ENCODE measurements at regions not wholly inside any gene's neighbourhood (a gene's known extent, or its start where the extent isn't known, plus 50 kb on each side); places are given as distances from the start of the nearest gene placed in this dataset.

DNA sequence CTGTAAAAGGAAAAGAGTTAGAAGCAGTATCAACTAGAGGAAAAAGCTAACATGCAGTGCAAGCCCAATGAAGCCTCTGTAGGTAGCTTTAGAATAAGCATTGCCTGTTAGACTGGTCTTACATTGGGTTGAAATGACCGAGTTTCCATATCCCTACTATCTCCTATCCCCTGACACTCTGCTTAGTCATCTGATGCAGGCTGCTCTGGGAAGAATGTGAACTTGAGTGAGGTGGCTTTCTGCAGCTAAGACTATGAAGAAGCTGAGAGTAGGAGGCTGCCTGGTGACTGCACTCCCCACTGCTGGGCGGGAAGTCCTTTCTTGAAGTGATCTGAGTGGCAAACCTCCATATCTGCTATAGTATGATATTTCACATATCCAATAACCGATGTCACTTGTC, 64.7 kb downstream of the OXSM start:
- no peak for TF ChIP-seq CTCF (IDR thresholded peaks at IDR 0.05; ENCODE audit: borderline replicate concordance)
- Histone ChIP-seq H3K4me3 (no peak overlapping the region), H3K27ac (replicated peaks) (no peak overlapping the region), H3K36me3 (no peaks in the 10 kb centered on the region), H3K9me3 (replicated peaks) (no peaks in the 10 kb centered on the region), H3K4me1 (no peaks in the 10 kb centered on the region), H3K27me3 (ENCODE audit: low read depth) (peaks cover 3% of the 10 kb centered on the region)
- no peak for DNase-seq
- intact Hi-C loops (cut with micrococcal nuclease) = no loop called here

- no peak for DNase-seq
- Histone ChIP-seq H3K27ac (replicated peaks) (no peak overlapping the region), H3K9me3 (replicated peaks) (peaks cover 3% of the 10 kb centered on the region), H3K4me1 (no peaks in the 10 kb centered on the region), H3K4me3 (no peak overlapping the region), H3K36me3 (no peaks in the 10 kb centered on the region), H3K27me3 (ENCODE audit: low read depth) (peaks cover 3% of the 10 kb centered on the region)
- TF ChIP-seq CTCF (IDR thresholded peaks at IDR 0.05; ENCODE audit: borderline replicate concordance) = no peak
- intact Hi-C loops (cut with micrococcal nuclease) = no loop called here
Observed at GRCh38 chr3:25855266-25855784, 65.4 kb downstream of the OXSM start.

GRCh38 chr3:25856902-25857518, 67.1 kb downstream of the OXSM start:
- peaks cover 7% of the 10 kb centered on the region for H3K9me3 ChIP-seq (replicated peaks)
- H3K27me3 ChIP-seq (ENCODE audit: low read depth) = no peaks in the 10 kb centered on the region
- H3K36me3 ChIP-seq = no peaks in the 10 kb centered on the region
- intact Hi-C loops (cut with micrococcal nuclease) = no loop called here
- no peaks in the 10 kb centered on the region for H3K4me1 ChIP-seq
- no peak overlapping the region for H3K27ac ChIP-seq (replicated peaks)
- no peak overlapping the region for H3K4me3 ChIP-seq
- TF ChIP-seq CTCF (IDR thresholded peaks at IDR 0.05; ENCODE audit: borderline replicate concordance) = peak; percentile 80
- DNase-seq = no peak

- Histone ChIP-seq H3K4me1 (no peaks in the 10 kb centered on the region), H3K4me3 (no peak overlapping the region), H3K27me3 (ENCODE audit: low read depth) (no peaks in the 10 kb centered on the region), H3K9me3 (replicated peaks) (peaks cover 7% of the 10 kb centered on the region), H3K27ac (replicated peaks) (no peak overlapping the region), H3K36me3 (no peaks in the 10 kb centered on the region)
- TF ChIP-seq CTCF (IDR thresholded peaks at IDR 0.05; ENCODE audit: borderline replicate concordance) = no peak
- DNase-seq = no peak
- intact Hi-C loops (cut with micrococcal nuclease) = no loop called here
Observed at GRCh38 chr3:25861566-25861965, 71.7 kb downstream of the OXSM start.

DNA sequence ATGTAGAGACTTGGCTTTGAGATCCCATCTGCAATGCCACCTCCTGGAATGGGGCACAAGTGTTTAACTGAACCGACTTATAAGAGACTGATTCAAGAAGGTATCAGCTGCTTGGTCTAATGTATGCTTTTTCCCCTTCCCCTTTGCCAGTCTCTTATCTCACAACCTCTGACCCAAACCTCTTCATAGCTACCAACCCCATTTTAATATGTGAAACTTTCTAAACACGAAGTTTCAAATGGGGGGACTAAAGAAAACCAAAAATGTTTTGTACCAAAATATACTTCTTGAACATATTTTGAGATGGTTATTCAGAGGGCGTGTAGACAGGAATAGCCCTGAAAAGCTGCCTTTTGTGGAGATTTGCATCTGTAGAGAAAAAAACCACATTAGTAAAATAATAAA, 73.1 kb downstream of the OXSM start:
- intact Hi-C loops (cut with micrococcal nuclease) = no loop called here
- no peak for DNase-seq
- TF ChIP-seq CTCF (IDR thresholded peaks at IDR 0.05; ENCODE audit: borderline replicate concordance) = no peak

More for the DNA sequence above, 73.1 kb downstream of the OXSM start:
- Histone ChIP-seq H3K27me3 (ENCODE audit: low read depth) (no peaks in the 10 kb centered on the region), H3K4me3 (no peak overlapping the region), H3K36me3 (no peaks in the 10 kb centered on the region), H3K27ac (replicated peaks) (no peak overlapping the region), H3K4me1 (no peaks in the 10 kb centered on the region), H3K9me3 (replicated peaks) (peaks cover 7% of the 10 kb centered on the region)
